Fibroblast of lung (primary cell): ENCODE measurements at regions not wholly inside any gene's neighbourhood (a gene's known extent, or its start where the extent isn't known, plus 50 kb on each side); places are given as distances from the start of the nearest gene placed in this dataset.

Source experiments
- DNase-seq, 2 donors: peaks; one replicate each; pipeline versions ENCODE4 v3.0.0 to v3.0.0-alpha.2; 2010; ENCODE audit warnings: low read depth in 2 of 2
- H2AFZ ChIP-seq: 2 replicates; pipeline ENCODE4 v1.5.1; 2012; ENCODE audit warnings: low read length, control low read depth, inconsistent platforms
- H3K27ac ChIP-seq: 2 replicates; pipeline ENCODE4 v1.5.1; 2011; ENCODE audit warnings: low read length, control low read depth; ENCODE audit not compliant: insufficient read depth
- H3K27me3 ChIP-seq: 2 replicates; pipeline ENCODE4 v1.5.1; 2011; ENCODE audit warnings: mild to moderate bottlenecking, low read length; ENCODE audit not compliant: control insufficient read depth, insufficient read depth
- H3K36me3 ChIP-seq: 2 replicates; pipeline ENCODE4 v1.5.1; 2011; ENCODE audit warnings: low read length; ENCODE audit not compliant: control insufficient read depth, insufficient read depth
- H3K4me1 ChIP-seq: 2 replicates; pipeline ENCODE4 v1.5.1; 2011; ENCODE audit warnings: low read length; ENCODE audit not compliant: control insufficient read depth, insufficient read depth; ENCODE audit errors: extremely low read depth
- H3K4me2 ChIP-seq: 2 replicates; pipeline ENCODE4 v1.5.1; 2011; ENCODE audit warnings: low read length, control low read depth; ENCODE audit not compliant: insufficient read depth; ENCODE audit errors: extremely low read depth
- H3K4me3 ChIP-seq, 4 experiments: fragments of 200-600 bp in 1 of 4; sonication (generic) in 1 of 4; replicated peaks in 1 of 4; 2 replicates each; pipeline ENCODE4 v1.5.1; 2011 to 2016; ENCODE audit warnings: low read length in 4 of 4, low read depth in 3 of 4, mild to moderate bottlenecking in 3 of 4, control low read depth in 2 of 4, inconsistent platforms in 1 of 4, mixed read lengths in 1 of 4; ENCODE audit not compliant: insufficient read depth in 1 of 4; ENCODE audit errors: control extremely low read depth in 1 of 4
- H3K79me2 ChIP-seq: 2 replicates; pipeline ENCODE4 v1.5.1; 2012; ENCODE audit warnings: mild to moderate bottlenecking, low read length, inconsistent platforms; ENCODE audit not compliant: control insufficient read depth, insufficient read depth
- H3K9ac ChIP-seq: 2 replicates; pipeline ENCODE4 v1.5.1; 2011; ENCODE audit warnings: mild to moderate bottlenecking, low read length, control low read depth; ENCODE audit not compliant: insufficient read depth
- H3K9me3 ChIP-seq: 2 replicates; pipeline ENCODE4 v1.5.1; 2012; ENCODE audit warnings: low read depth, low read length; ENCODE audit not compliant: control insufficient read depth, insufficient read depth
- H4K20me1 ChIP-seq: 2 replicates; pipeline ENCODE4 v1.5.1; 2011; ENCODE audit warnings: low read length; ENCODE audit not compliant: control insufficient read depth, insufficient read depth; ENCODE audit errors: extremely low read depth
- CTCF ChIP-seq, 2 donors: IDR thresholded peaks in 1 of 2; conservative IDR thresholded peaks in 1 of 2; 1 replicate in 1 of 2; 2 replicates in 1 of 2; pipeline ENCODE4 v1.5.1; 2011 to 2012; ENCODE audit warnings: low read length in 2 of 2, control low read depth in 1 of 2, inconsistent platforms in 1 of 2, low read depth in 1 of 2, mild to moderate bottlenecking in 1 of 2
- EZH2 ChIP-seq: IDR thresholded peaks from 2 replicates; pipeline ENCODE4 v1.5.1; 2012; ENCODE audit warnings: low read length, control low read depth, mild to moderate bottlenecking; ENCODE audit errors: missing control alignments

DNA sequence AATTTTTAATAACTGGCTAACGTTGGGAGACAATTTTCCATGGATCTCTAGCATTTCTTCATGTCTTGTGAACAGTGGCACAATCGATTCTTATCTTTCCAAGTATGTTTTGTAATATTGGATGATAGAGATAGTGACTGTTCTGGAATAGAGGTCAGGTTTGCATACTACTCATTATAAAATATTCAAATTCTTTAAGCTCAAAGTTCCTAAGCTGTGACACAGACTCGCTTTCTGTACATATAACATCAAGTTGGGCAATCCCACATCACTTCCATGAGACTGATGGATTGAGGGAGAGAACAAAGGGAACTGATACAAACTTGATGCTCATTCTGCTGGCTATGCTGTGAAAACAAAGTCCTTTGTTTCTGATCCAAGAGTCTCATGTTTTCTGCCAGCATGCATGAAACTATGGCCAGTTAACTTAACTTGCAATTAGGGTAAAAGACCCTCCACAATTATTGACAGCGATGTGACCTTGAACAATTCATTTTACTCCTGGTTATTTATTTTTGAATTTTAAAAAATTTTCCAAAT, 392.4 kb downstream of the TTLL7 start:
- Histone ChIP-seq H3K9ac (no peak overlapping the region), H3K27me3 (no peaks in the 10 kb centered on the region), H3K27ac (no peak overlapping the region), H3K4me1 (no peaks in the 10 kb centered on the region), H3K4me3 (no peak overlapping the region), H4K20me1 (no peaks in the 10 kb centered on the region), H3K36me3 (no peaks in the 10 kb centered on the region), H2AFZ (no peak overlapping the region), H3K9me3 (no peaks in the 10 kb centered on the region), H3K79me2 (no peaks in the 10 kb centered on the region), H3K4me2 (no peak overlapping the region)
- no peak for TF ChIP-seq EZH2
- TF ChIP-seq CTCF (conservative IDR thresholded peaks at IDR 0.05 in 1 of 2, IDR thresholded peaks at IDR 0.05 in 1 of 2; ENCODE audit: low read depth in 1 of 2, low read length in 2 of 2) = no peak
- no peak for DNase-seq

- TF ChIP-seq CTCF (conservative IDR thresholded peaks at IDR 0.05 in 1 of 2, IDR thresholded peaks at IDR 0.05 in 1 of 2; ENCODE audit: low read depth in 1 of 2, low read length in 2 of 2) = no peak
- TF ChIP-seq EZH2 = no peak
- Histone ChIP-seq H3K36me3 (no peaks in the 10 kb centered on the region), H2AFZ (no peak overlapping the region), H3K79me2 (no peaks in the 10 kb centered on the region), H4K20me1 (no peaks in the 10 kb centered on the region), H3K4me2 (no peak overlapping the region), H3K9me3 (no peaks in the 10 kb centered on the region), H3K4me1 (no peaks in the 10 kb centered on the region), H3K27ac (no peak overlapping the region), H3K9ac (no peak overlapping the region), H3K27me3 (no peaks in the 10 kb centered on the region), H3K4me3 (no peak overlapping the region)
- DNase-seq = no peak
Measured at GRCh38 chr1:83596331-83596730, 402.6 kb downstream of the TTLL7 start.

GRCh38 chr1:83593073-83593472, 405.9 kb downstream of the TTLL7 start:
- Histone ChIP-seq H3K27me3 (no peaks in the 10 kb centered on the region), H3K4me3 (no peak overlapping the region), H3K9ac (no peak overlapping the region), H3K27ac (no peak overlapping the region), H3K4me2 (no peak overlapping the region), H4K20me1 (no peaks in the 10 kb centered on the region), H3K79me2 (no peaks in the 10 kb centered on the region), H3K4me1 (no peaks in the 10 kb centered on the region), H3K9me3 (no peaks in the 10 kb centered on the region), H3K36me3 (no peaks in the 10 kb centered on the region), H2AFZ (no peak overlapping the region)
- no peak for TF ChIP-seq CTCF (conservative IDR thresholded peaks at IDR 0.05 in 1 of 2, IDR thresholded peaks at IDR 0.05 in 1 of 2; ENCODE audit: low read depth in 1 of 2, low read length in 2 of 2)
- no peak for TF ChIP-seq EZH2
- DNase-seq = no peak
